ENCODE measurements at regions not wholly inside any gene's neighbourhood (a gene's known extent, or its start where the extent isn't known, plus 50 kb on each side); places are given as distances from the start of the nearest gene placed in this dataset.

DNA sequence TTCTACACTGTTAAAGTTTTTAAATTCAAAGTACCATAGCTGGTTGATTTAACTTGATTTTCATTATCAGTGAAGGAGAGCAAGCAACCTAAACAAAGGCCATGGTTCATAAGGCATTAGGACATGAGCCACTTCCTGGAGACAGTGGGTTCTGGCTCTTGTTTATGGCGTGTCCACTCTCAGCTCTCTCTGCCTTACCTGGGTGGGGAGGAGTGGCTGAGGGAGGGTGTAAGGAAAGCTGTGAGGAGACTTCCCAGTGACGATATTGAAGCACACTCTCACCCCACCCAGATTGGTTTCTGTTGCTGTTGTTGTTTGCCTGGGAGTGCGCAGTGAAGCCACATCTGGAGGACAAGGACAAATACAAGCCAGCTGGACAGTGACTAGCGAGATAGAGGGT, 365.3 kb upstream of the FZD8 start:
- Histone ChIP-seq H3K4me3 (ENCODE audit: control extremely low read depth in 1 of 5, extremely low read depth in 1 of 5, insufficient read depth in 1 of 5, low read depth in 2 of 5, low read length in 4 of 5) (no peak overlapping the region), H3K27me3 (replicated peaks in 1 of 4; ENCODE audit: control extremely low read depth in 1 of 4, control insufficient read depth in 3 of 4, insufficient read depth in 4 of 4, low read length in 3 of 4) (no peaks in the 10 kb centered on the region), H3K79me2 (ENCODE audit: control insufficient read depth, insufficient read depth, low read length) (no peaks in the 10 kb centered on the region), H3K27ac (ENCODE audit: low read length in 2 of 2) (no peak overlapping the region), H3K36me3 (replicated peaks in 1 of 2; ENCODE audit: control extremely low read depth in 1 of 2, control insufficient read depth in 1 of 2, extremely low read depth in 1 of 2, insufficient read depth in 2 of 2, low read length in 1 of 2) (no peaks in the 10 kb centered on the region), H3K4me2 (replicated peaks; ENCODE audit: low read depth, low read length, poor library complexity, severe bottlenecking) (no peak overlapping the region), H2AFZ (ENCODE audit: insufficient read depth, low read depth, low read length, poor library complexity, severe bottlenecking) (no peak overlapping the region), H3K9me3 (ENCODE audit: control extremely low read depth in 1 of 3, control insufficient read depth in 2 of 3, insufficient read depth in 1 of 3, low read length in 2 of 3) (peaks cover 0 to 11% (median 0%) of the 10 kb centered on the region in 3 donors), H3K4me1 (ENCODE audit: control insufficient read depth in 2 of 2, insufficient read depth in 2 of 2, low read length in 2 of 2) (no peaks in the 10 kb centered on the region), H3K9ac (ENCODE audit: low read length) (no peak overlapping the region), H4K20me1 (ENCODE audit: control insufficient read depth, insufficient read depth, low read length, poor library complexity, severe bottlenecking) (no peaks in the 10 kb centered on the region)
- Mint-ChIP-seq H3K27ac (no peak overlapping the region), H3K4me3 (no peak overlapping the region), H3K27me3 (no peaks in the 10 kb centered on the region), H3K9me3 (ENCODE audit: insufficient read depth) (peaks cover 2% of the 10 kb centered on the region), H3K4me1 (no peaks in the 10 kb centered on the region)
- intact Hi-C loops (cut with micrococcal nuclease) = no loop called here
- ATAC-seq (ENCODE audit: low read depth) (no peak), DNase-seq (no peak)
- CTCF ChIA-PET = no interaction called here
- 68% methylated on average over 2 of the region's 4 CpGs for WGBS (ENCODE audit: insufficient coverage)
- TF ChIP-seq EZH2 (IDR thresholded peaks at IDR 0.05; ENCODE audit: borderline replicate concordance, insufficient read depth, low read depth, low read length, poor library complexity, severe bottlenecking) (no peak), CTCF (IDR thresholded peaks at IDR 0.05) (no peak)
- POLR2A ChIA-PET = no interaction called here

DNA sequence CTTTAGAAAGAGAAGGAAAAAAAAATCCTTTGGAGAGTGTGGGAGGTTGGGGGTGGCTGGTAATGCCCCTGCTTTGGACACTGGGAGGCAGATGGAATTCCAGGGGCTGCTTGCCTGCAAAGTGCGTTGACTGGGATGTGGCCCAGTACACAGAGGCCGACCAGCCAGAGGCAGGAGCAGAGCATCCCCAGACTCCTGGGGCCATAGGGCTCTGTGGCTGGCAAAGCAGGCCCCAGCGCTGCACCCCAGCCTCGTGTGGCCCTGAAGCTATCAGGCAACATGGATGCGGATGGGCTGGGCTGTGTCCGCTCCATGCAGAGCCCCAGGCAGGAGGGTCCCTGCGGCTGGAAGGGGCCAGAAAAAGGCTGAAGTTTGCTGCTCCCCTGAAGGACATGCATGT, 361.6 kb upstream of the FZD8 start:
- no peaks in the 10 kb centered on the region for H4K20me1 ChIP-seq (ENCODE audit: control insufficient read depth, insufficient read depth, low read length, poor library complexity, severe bottlenecking)
- no peaks in the 10 kb centered on the region for H3K4me1 ChIP-seq (ENCODE audit: control insufficient read depth in 2 of 2, insufficient read depth in 2 of 2, low read length in 2 of 2)
- H3K9me3 ChIP-seq (ENCODE audit: control extremely low read depth in 1 of 3, control insufficient read depth in 2 of 3, insufficient read depth in 1 of 3, low read length in 2 of 3) = peaks cover 0 to 15% (median 0%) of the 10 kb centered on the region in 3 donors
- H3K4me3 ChIP-seq (ENCODE audit: control extremely low read depth in 1 of 5, extremely low read depth in 1 of 5, insufficient read depth in 1 of 5, low read depth in 2 of 5, low read length in 4 of 5) = no peak overlapping the region
- H3K79me2 ChIP-seq (ENCODE audit: control insufficient read depth, insufficient read depth, low read length) = no peaks in the 10 kb centered on the region
- H3K9me3 Mint-ChIP-seq (ENCODE audit: insufficient read depth) = peaks cover 2% of the 10 kb centered on the region
- H3K4me1 Mint-ChIP-seq = no peaks in the 10 kb centered on the region
- H3K36me3 ChIP-seq (replicated peaks in 1 of 2; ENCODE audit: control extremely low read depth in 1 of 2, control insufficient read depth in 1 of 2, extremely low read depth in 1 of 2, insufficient read depth in 2 of 2, low read length in 1 of 2) = no peaks in the 10 kb centered on the region
- 91% methylated on average over 7 of the region's 7 CpGs for WGBS (ENCODE audit: insufficient coverage)
- no peak overlapping the region for H3K9ac ChIP-seq (ENCODE audit: low read length)
- H3K27me3 Mint-ChIP-seq = no peaks in the 10 kb centered on the region
- H2AFZ ChIP-seq (ENCODE audit: insufficient read depth, low read depth, low read length, poor library complexity, severe bottlenecking) = no peak overlapping the region
- ChIA-PET CTCF (no interaction called here), POLR2A (no interaction called here)
- no peak for ATAC-seq (ENCODE audit: low read depth)
- no peak for TF ChIP-seq CTCF (IDR thresholded peaks at IDR 0.05)
- no peak for TF ChIP-seq EZH2 (IDR thresholded peaks at IDR 0.05; ENCODE audit: borderline replicate concordance, insufficient read depth, low read depth, low read length, poor library complexity, severe bottlenecking)
- no peak overlapping the region for H3K4me2 ChIP-seq (replicated peaks; ENCODE audit: low read depth, low read length, poor library complexity, severe bottlenecking)
- no peak overlapping the region for H3K27ac Mint-ChIP-seq
- intact Hi-C loops (cut with micrococcal nuclease) = no loop called here
- no peak for DNase-seq
- no peak overlapping the region for H3K27ac ChIP-seq (ENCODE audit: low read length in 2 of 2)
- H3K4me3 Mint-ChIP-seq = no peak overlapping the region
- H3K27me3 ChIP-seq (replicated peaks in 1 of 4; ENCODE audit: control extremely low read depth in 1 of 4, control insufficient read depth in 3 of 4, insufficient read depth in 4 of 4, low read length in 3 of 4) = no peaks in the 10 kb centered on the region

Measured in B cell (primary cell).